ENCODE measurements at regions not wholly inside any gene's neighbourhood (a gene's known extent, or its start where the extent isn't known, plus 50 kb on each side); places are given as distances from the start of the nearest gene placed in this dataset.

- Histone ChIP-seq H2AFZ (no peak overlapping the region), H3K27me3 (ENCODE audit: control insufficient read depth, insufficient read depth, low read length) (no peaks in the 10 kb centered on the region), H3K36me3 (ENCODE audit: control insufficient read depth, insufficient read depth, low read length) (no peaks in the 10 kb centered on the region), H3K4me1 (no peaks in the 10 kb centered on the region), H3K9me3 (ENCODE audit: control insufficient read depth, low read length) (no peaks in the 10 kb centered on the region), H3K79me2 (no peaks in the 10 kb centered on the region), H3K9ac (no peak overlapping the region), H3K4me3 (ENCODE audit: low read depth, low read length) (no peak overlapping the region), H3K4me2 (ENCODE audit: low read length) (no peak overlapping the region), H3K27ac (no peak overlapping the region)
- no peak for TF ChIP-seq CTCF (IDR thresholded peaks at IDR 0.05)
Measured at GRCh38 chr11:114774599-114775361, 96.5 kb downstream of the NXPE2 start.

- Histone ChIP-seq H3K27ac (no peak overlapping the region), H3K79me2 (no peaks in the 10 kb centered on the region)
Measured at GRCh38 chr11:114775875-114776621, 97.7 kb downstream of the NXPE2 start.

GRCh38 chr11:114776956-114777355 lies 98.6 kb downstream of the NXPE2 start:
- no peak overlapping the region for H3K4me2 ChIP-seq (ENCODE audit: low read length)
- no peaks in the 10 kb centered on the region for H3K36me3 ChIP-seq (ENCODE audit: control insufficient read depth, insufficient read depth, low read length)
- TF ChIP-seq CTCF (IDR thresholded peaks at IDR 0.05): no peak
- no peak overlapping the region for H2AFZ ChIP-seq
- H3K4me3 ChIP-seq (ENCODE audit: low read depth, low read length): no peak overlapping the region
- H3K27me3 ChIP-seq (ENCODE audit: control insufficient read depth, insufficient read depth, low read length): no peaks in the 10 kb centered on the region
- H3K9ac ChIP-seq: no peak overlapping the region
- H3K79me2 ChIP-seq: no peaks in the 10 kb centered on the region
- H3K9me3 ChIP-seq (ENCODE audit: control insufficient read depth, low read length): no peaks in the 10 kb centered on the region
- H3K4me1 ChIP-seq: no peaks in the 10 kb centered on the region
- no peak overlapping the region for H3K27ac ChIP-seq

More at GRCh38 chr11:114775875-114776621, 97.7 kb downstream of the NXPE2 start:
- Histone ChIP-seq H3K4me1 (no peaks in the 10 kb centered on the region), H3K4me3 (ENCODE audit: low read depth, low read length) (no peak overlapping the region), H3K36me3 (ENCODE audit: control insufficient read depth, insufficient read depth, low read length) (no peaks in the 10 kb centered on the region), H3K4me2 (ENCODE audit: low read length) (no peak overlapping the region), H3K27me3 (ENCODE audit: control insufficient read depth, insufficient read depth, low read length) (no peaks in the 10 kb centered on the region), H2AFZ (no peak overlapping the region), H3K9me3 (ENCODE audit: control insufficient read depth, low read length) (no peaks in the 10 kb centered on the region), H3K9ac (no peak overlapping the region)
- no peak for TF ChIP-seq CTCF (IDR thresholded peaks at IDR 0.05)

GRCh38 chr11:114779189-114779588 lies 100.9 kb downstream of the NXPE2 start:
- Histone ChIP-seq H3K36me3 (ENCODE audit: control insufficient read depth, insufficient read depth, low read length) (no peaks in the 10 kb centered on the region), H2AFZ (no peak overlapping the region), H3K4me3 (ENCODE audit: low read depth, low read length) (no peak overlapping the region), H3K4me2 (ENCODE audit: low read length) (no peak overlapping the region), H3K79me2 (no peaks in the 10 kb centered on the region), H3K9me3 (ENCODE audit: control insufficient read depth, low read length) (no peaks in the 10 kb centered on the region), H3K27me3 (ENCODE audit: control insufficient read depth, insufficient read depth, low read length) (no peaks in the 10 kb centered on the region), H3K27ac (no peak overlapping the region), H3K4me1 (no peaks in the 10 kb centered on the region), H3K9ac (no peak overlapping the region)
- no peak for TF ChIP-seq CTCF (IDR thresholded peaks at IDR 0.05)

Measured in parathyroid adenoma (tissue), 2 donors.